OCI-LY3 (cell line): ENCODE measurements at regions not wholly inside any gene's neighbourhood (a gene's known extent, or its start where the extent isn't known, plus 50 kb on each side); places are given as distances from the start of the nearest gene placed in this dataset.

Experiments used
- H2AFZ ChIP-seq: fragments of 200-600, 300-600 bp; shearing (Covaris generic); 2 replicates; pipeline ENCODE4 v1.6.0; 2014; ENCODE audit warnings: antibody characterized with exemption, low read depth, low read length
- H3K27ac ChIP-seq: fragments of 200-600, 300-600 bp; sonication (generic); 2 replicates; pipeline ENCODE4 v1.5.1; 2014; ENCODE audit warnings: mild to moderate bottlenecking, low read length, moderate library complexity, mixed read lengths
- H3K27me3 ChIP-seq: fragments of 200-600, 300-600 bp; sonication (generic); 2 replicates; pipeline ENCODE4 v1.6.1; 2014; ENCODE audit warnings: low read depth, low read length, mixed read lengths
- H3K36me3 ChIP-seq: fragments of 200-600, 300-600 bp; sonication (generic); replicated peaks from 2 replicates; pipeline ENCODE3; 2014; ENCODE audit warnings: low read depth, low read length, mixed read lengths
- H3K4me1 ChIP-seq: fragments of 300-600, 200-600 bp; sonication (generic); 2 replicates; pipeline ENCODE4 v1.6.1; 2014; ENCODE audit warnings: low read length, mixed read lengths
- H3K4me2 ChIP-seq: fragments of 200-600, 300-600 bp; sonication (generic); 2 replicates; pipeline ENCODE4 v1.6.1; 2014; ENCODE audit warnings: low read length, mixed read lengths
- H3K4me3 ChIP-seq: fragments of 300-600, 200-600 bp; sonication (generic); 2 replicates; pipeline ENCODE4 v1.5.1; 2014; ENCODE audit warnings: antibody characterized with exemption, mild to moderate bottlenecking, low read length, moderate library complexity
- H3K79me2 ChIP-seq: fragments of 300-600, 200-600 bp; shearing (Covaris generic); 2 replicates; pipeline ENCODE4 v1.6.1; 2014; ENCODE audit warnings: mild to moderate bottlenecking, low read length, mixed read lengths
- H3K9ac ChIP-seq: fragments of 300-600, 200-600 bp; shearing (Covaris generic); 2 replicates; pipeline ENCODE4 v1.6.0; 2014; ENCODE audit warnings: mild to moderate bottlenecking, low read length, moderate library complexity
- H3K9me3 ChIP-seq: fragments of 200-600, 300-600 bp; shearing (Covaris generic); 2 replicates; pipeline ENCODE4 v1.6.1; 2014; ENCODE audit warnings: low read length, mixed read lengths; ENCODE audit not compliant: insufficient read depth
- H4K20me1 ChIP-seq: fragments of 200-600, 300-600 bp; sonication (generic); 2 replicates; pipeline ENCODE4 v1.6.1; 2016; ENCODE audit warnings: low read length, mixed read lengths; ENCODE audit not compliant: insufficient read depth
- CTCF ChIP-seq: fragments of 200-600, 300-600 bp; sonication (generic); IDR thresholded peaks from 2 replicates; pipeline ENCODE4 v1.5.1; 2014; ENCODE audit warnings: antibody characterized with exemption, low read length, low read depth
- EZH2phosphoT487 ChIP-seq: fragments of 200-600 bp; shearing (Covaris generic); IDR thresholded peaks from 2 replicates; pipeline ENCODE4 v1.6.1; 2018; ENCODE audit warnings: antibody characterized with exemption, mixed run types, low read depth

- no peak overlapping the region for H3K4me3 ChIP-seq
- H3K4me1 ChIP-seq, result peaks cover 5% of the 10 kb centered on the region; the same call in 1 of the 2 replicates
- no peak overlapping the region for H3K9ac ChIP-seq
Measured at GRCh38 chr3:182702216-182702615, 91.1 kb upstream of the ATP11B start.

DNA sequence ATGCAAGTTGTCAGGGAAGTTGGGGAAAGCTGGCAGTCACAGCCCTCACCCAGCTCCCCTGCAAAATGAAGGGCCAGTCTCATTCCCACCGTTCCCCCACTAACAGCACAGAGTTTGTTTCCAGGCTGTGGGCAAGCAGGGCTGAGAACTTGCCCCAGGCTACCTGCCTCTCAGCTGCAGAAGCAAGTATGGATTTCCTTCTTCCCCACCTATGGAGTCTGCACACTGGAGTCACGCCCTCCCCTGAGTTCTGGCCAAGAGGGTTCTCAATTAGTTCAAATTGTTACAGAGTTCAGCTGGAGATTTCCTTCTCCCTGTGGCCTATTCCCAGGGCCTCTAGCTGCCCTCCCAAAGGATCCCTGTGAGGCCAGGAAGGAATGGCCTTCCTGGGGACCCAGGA, 90.1 kb upstream of the ATP11B start:
- H3K4me2 ChIP-seq, result no peak overlapping the region
- H3K9ac ChIP-seq, result no peak overlapping the region
- H3K4me3 ChIP-seq, result no peak overlapping the region
- no peaks in the 10 kb centered on the region for H3K27me3 ChIP-seq
- H2AFZ ChIP-seq, result no peak overlapping the region
- TF ChIP-seq EZH2phosphoT487, result no peak
- TF ChIP-seq CTCF, result no peak
- H3K79me2 ChIP-seq, result no peaks in the 10 kb centered on the region
- H3K36me3 ChIP-seq, result no peaks in the 10 kb centered on the region
- H3K9me3 ChIP-seq, result no peaks in the 10 kb centered on the region
- H4K20me1 ChIP-seq, result no peaks in the 10 kb centered on the region
- H3K27ac ChIP-seq, result no peak overlapping the region
- peaks cover 5% of the 10 kb centered on the region; the same call in 1 of the 2 replicates for H3K4me1 ChIP-seq

More at GRCh38 chr3:182702216-182702615, 91.1 kb upstream of the ATP11B start:
- no peak overlapping the region for H3K27ac ChIP-seq
- H3K36me3 ChIP-seq, result no peaks in the 10 kb centered on the region
- H4K20me1 ChIP-seq, result no peaks in the 10 kb centered on the region
- H3K4me2 ChIP-seq, result no peak overlapping the region
- no peaks in the 10 kb centered on the region for H3K9me3 ChIP-seq
- no peak overlapping the region for H2AFZ ChIP-seq
- no peaks in the 10 kb centered on the region for H3K27me3 ChIP-seq
- H3K79me2 ChIP-seq, result no peaks in the 10 kb centered on the region
- TF ChIP-seq EZH2phosphoT487 (no peak), CTCF (no peak)

DNA sequence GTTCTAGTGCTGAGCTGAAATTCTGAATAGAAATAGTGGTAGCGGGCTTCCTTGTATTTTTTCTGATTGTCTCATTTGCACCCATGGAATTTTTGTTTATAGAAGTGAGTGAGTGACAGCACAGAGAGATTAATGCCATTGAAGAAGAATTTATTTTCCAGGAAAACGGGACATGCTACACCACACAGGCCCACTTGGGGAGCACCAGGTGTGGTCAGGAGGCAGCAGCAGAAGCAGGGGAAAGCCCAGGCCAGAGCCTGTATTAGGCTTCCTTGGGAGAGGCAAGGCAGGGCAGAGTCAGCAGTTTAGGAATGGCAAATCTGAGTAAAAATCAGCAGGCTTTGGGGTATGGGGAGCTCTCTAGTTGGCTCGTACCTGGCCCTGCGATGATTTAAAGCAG, 88.4 kb upstream of the ATP11B start:
- TF ChIP-seq EZH2phosphoT487 (no peak), CTCF (no peak)
- H3K27ac ChIP-seq, result no peak overlapping the region
- no peaks in the 10 kb centered on the region for H3K4me1 ChIP-seq
- H3K36me3 ChIP-seq, result no peaks in the 10 kb centered on the region
- no peak overlapping the region for H3K9ac ChIP-seq
- H3K4me3 ChIP-seq, result no peak overlapping the region
- H3K9me3 ChIP-seq, result no peaks in the 10 kb centered on the region
- no peak overlapping the region for H2AFZ ChIP-seq
- H3K27me3 ChIP-seq, result no peaks in the 10 kb centered on the region
- no peaks in the 10 kb centered on the region for H3K79me2 ChIP-seq
- no peak overlapping the region for H3K4me2 ChIP-seq
- H4K20me1 ChIP-seq, result no peaks in the 10 kb centered on the region

DNA sequence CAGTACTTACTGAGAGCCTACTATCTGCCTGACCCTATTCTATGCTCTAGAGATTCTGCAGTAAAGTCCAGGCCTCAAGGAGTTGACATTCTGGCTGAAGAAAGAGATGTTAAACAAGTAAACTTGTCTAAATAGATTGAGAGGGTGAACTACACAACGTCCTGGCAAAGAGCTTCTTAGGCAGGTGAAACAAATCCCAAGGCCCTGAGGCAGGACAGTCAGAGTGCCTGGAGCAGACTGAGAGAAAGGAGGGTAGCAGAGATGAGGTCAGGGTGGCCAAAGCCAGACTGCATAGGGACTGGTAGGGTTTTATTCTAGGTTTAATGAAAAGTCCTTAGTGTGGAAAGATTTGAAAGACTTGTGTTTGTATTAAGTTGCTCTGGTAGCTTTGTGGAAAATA, 84.5 kb upstream of the ATP11B start:
- Histone ChIP-seq H3K79me2 (no peaks in the 10 kb centered on the region), H3K4me1 (no peaks in the 10 kb centered on the region), H3K36me3 (no peaks in the 10 kb centered on the region), H3K4me2 (no peak overlapping the region), H3K27me3 (no peaks in the 10 kb centered on the region), H3K27ac (no peak overlapping the region), H3K4me3 (no peak overlapping the region), H3K9ac (no peak overlapping the region), H3K9me3 (no peaks in the 10 kb centered on the region), H4K20me1 (no peaks in the 10 kb centered on the region), H2AFZ (no peak overlapping the region)
- TF ChIP-seq CTCF (no peak), EZH2phosphoT487 (no peak)
